Activated naive CD4-positive, alpha-beta T cell treated with anti-CD3 and anti-CD28 coated beads, Interleukin-2, amount 50 U/mL, for 16 hours (primary cell): ENCODE measurements at regions not wholly inside any gene's neighbourhood (a gene's known extent, or its start where the extent isn't known, plus 50 kb on each side); places are given as distances from the start of the nearest gene placed in this dataset.

Experiments used
- DNase-seq: peaks from one replicate; pipeline ENCODE4 v3.0.0-alpha.2; 2020

GRCh38 chr18:78892177-78892576 lies 87.4 kb upstream of the SALL3 start:
- no peak for DNase-seq

GRCh38 chr18:78892721-78893120 lies 86.9 kb upstream of the SALL3 start:
- no peak for DNase-seq

- no peak for DNase-seq
These were observed 86.2 kb upstream of the SALL3 start for GRCh38 chr18:78893281-78894032.

DNA sequence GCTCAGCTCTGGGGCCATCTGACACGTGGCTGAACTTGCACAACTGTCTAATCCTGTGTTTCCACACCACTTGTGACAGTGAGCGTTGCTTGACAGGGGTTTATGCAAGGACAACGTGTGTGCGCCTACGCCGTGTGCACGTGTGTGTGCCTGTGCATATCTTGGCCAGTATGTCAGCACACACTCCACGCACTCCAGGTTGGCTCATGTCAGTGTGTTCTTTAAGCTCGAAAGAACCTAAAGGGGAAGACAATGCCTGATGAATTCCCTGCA lies 85.6 kb upstream of the SALL3 start:
- no peak for DNase-seq

GRCh38 chr18:78895207-78896001 lies 84.2 kb upstream of the SALL3 start:
- no peak for DNase-seq

- DNase-seq: no peak
These were observed 83.3 kb upstream of the SALL3 start for GRCh38 chr18:78896111-78896905.

DNA sequence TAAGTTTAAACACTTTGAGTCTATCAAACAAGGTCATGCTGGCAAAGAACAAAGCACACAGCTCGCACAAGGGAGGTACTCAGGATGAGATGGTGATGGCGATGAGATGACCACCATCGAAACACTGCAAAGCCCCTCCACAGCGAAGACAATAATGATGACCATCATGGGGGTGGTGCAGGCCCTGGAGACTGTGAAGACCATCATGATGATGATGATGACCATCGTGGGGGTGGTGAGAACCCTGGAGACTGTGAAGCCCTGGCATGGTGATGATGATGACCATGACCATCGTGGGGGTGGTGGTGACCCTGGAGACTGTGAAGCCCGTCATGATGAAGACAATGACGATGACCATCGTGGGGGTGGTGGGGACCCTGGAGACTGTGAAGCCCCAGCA lies 81.6 kb upstream of the SALL3 start:
- DNase-seq: no peak

- DNase-seq: no peak
These were observed 81.0 kb upstream of the SALL3 start for GRCh38 chr18:78898635-78899034.

- no peak for DNase-seq
These were observed 80.4 kb upstream of the SALL3 start for GRCh38 chr18:78899241-78899640.

- no peak for DNase-seq
These were observed 78.4 kb upstream of the SALL3 start for GRCh38 chr18:78900938-78901909.

GRCh38 chr18:78901923-78902794 lies 77.5 kb upstream of the SALL3 start:
- DNase-seq: no peak

GRCh38 chr18:78902795-78903435 lies 76.7 kb upstream of the SALL3 start:
- no peak for DNase-seq

DNA sequence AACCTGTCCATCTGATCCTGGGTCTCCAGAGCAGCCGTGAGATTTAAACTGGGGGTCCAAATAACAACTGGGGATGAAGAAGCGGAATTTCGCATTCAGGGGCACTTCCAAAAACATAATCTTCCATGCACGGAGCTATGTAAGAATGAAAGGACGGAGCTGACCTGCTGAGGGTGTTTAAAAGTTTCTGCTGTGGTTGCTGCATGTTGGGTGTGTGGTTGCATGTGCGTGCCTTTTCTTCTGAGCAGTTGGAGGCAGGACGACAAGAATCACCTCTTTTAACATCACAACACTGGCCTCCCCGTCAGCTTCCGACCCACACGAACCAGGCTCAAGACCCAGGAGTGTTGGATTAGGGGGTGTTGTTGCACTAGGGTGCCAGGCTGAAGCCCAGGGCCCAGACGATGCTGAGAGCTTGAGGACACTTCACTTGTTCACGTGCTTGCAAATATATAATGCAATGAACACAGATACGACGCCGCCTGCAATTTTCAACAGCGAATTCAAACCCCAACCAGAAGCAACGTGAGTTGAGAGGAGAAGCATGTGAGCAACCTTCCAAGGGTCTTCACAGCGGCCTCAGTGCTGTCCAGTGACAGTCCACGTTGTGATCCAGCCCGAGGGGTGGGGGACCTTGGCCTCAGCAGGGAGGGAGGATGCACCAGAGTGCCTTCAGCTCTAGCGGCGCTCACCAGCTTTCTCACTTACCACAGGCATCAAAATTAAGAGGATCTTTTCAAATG lies 76.0 kb upstream of the SALL3 start:
- DNase-seq: no peak

- DNase-seq: no peak
These were observed 75.5 kb upstream of the SALL3 start for GRCh38 chr18:78904179-78904531.

- no peak for DNase-seq
These were observed 74.3 kb upstream of the SALL3 start for GRCh38 chr18:78905334-78905733.

DNA sequence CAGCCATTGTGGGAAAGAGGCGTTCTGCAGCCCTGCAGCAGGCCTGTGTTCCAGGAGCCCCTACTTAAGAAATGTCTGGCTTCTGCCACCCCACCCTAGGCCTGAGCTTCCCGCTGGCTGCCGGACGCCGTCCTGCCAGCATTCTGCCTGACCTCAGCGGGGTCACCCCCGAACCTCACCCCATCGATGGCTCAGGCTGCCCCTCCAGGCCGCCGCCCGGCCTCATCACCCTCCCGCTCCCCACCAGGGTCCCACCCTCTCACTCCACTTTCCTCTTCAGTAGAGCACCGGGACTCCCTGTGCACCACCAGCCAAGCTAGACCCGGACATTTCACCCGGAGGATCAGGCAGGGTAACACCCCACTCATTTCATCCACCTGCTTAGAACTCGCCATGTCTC lies 73.6 kb upstream of the SALL3 start:
- DNase-seq: no peak

DNA sequence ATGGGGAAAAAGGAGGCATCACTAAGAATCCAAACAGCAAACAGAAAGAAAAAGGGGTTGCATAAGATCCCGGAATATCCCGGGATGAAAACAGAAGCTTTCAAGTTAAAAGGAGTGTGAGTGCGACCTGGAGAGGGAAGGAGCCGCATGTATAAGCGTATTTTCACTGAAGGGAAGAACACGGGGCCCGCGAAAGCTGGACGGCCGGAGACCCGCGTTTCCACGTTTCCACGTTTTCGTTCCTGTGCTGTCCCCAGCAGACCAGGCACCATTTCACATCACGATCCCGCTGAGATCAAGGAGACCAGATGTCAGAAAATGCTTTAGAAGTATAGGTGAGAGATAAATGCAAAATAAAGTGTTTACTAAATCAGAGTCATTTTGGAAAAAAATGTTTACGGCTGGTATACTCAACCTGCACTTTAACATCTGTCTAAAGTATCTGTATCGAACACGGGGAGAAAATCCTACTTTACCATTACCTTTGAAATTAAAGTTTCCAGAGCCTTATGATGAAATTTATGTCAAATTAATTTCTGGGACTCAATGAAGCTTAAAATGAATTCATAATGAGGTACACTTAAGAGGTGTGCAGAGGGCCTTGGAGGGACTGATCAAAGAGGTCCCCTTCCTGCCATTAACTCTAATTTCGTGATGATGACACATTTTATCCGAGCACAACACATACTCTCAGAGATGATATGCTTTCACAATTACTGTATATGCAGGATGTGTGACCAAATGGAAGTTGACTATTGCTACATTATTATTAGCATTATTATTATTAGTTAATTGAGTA lies 71.0 kb upstream of the SALL3 start:
- DNase-seq: no peak

DNA sequence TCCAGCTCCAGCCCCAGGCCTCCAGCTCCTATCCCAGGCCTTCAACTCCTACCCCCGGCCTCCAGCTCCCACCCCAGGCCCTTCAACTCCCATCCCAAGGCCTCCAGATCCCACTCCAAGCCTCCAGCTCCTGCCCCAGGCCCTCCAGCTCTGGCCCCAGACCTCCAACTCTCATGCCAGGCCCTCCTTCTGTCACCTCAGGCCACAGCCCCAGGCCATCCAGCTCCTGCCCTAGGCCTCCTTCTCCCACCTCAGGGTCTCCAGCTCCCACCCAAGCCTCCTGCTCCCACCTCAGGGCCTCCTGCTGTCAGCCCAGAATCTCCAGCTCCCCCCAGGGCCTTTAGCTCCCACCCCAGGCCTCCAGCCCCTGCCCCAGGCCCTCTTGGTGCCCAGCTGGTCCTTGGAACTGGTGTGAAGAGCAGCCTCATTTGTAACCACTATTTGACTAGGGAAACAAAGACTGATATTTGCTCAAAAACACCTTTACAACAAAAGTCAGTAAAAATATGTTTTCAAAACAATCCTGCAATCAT lies 67.8 kb upstream of the SALL3 start:
- no peak for DNase-seq

- no peak for DNase-seq
These were observed 67.3 kb upstream of the SALL3 start for GRCh38 chr18:78912336-78912735.
